Endothelial cell (in vitro differentiated cells): ENCODE measurements at regions not wholly inside any gene's neighbourhood (a gene's known extent, or its start where the extent isn't known, plus 50 kb on each side); places are given as distances from the start of the nearest gene placed in this dataset.

Source experiments
- DNase-seq: peaks from one replicate; pipeline ENCODE4 v3.0.0; 2021; ENCODE audit warnings: low spot score
- H3K27ac Mint-ChIP-seq: one replicate; pipeline ENCODE4 v1.8.0; 2021; ENCODE audit warnings: mixed read lengths, inconsistent platforms; ENCODE audit not compliant: unreplicated experiment
- H3K27me3 Mint-ChIP-seq: one replicate; pipeline ENCODE4 v1.8.0; 2021; ENCODE audit warnings: mild to moderate bottlenecking, moderate library complexity, mixed read lengths, inconsistent platforms; ENCODE audit not compliant: unreplicated experiment
- H3K36me3 Mint-ChIP-seq: one replicate; pipeline ENCODE4 v1.8.0; 2021; ENCODE audit warnings: mild to moderate bottlenecking, low read depth, mixed read lengths, inconsistent platforms; ENCODE audit not compliant: unreplicated experiment
- H3K4me1 Mint-ChIP-seq: one replicate; pipeline ENCODE4 v1.8.0; 2021; ENCODE audit warnings: mild to moderate bottlenecking, mixed read lengths, inconsistent platforms; ENCODE audit not compliant: unreplicated experiment
- H3K4me3 Mint-ChIP-seq: one replicate; pipeline ENCODE4 v1.8.0; 2021; ENCODE audit warnings: mild to moderate bottlenecking, mixed read lengths, inconsistent platforms; ENCODE audit not compliant: unreplicated experiment
- H3K9me3 Mint-ChIP-seq: one replicate; pipeline ENCODE4 v1.8.0; 2021; ENCODE audit warnings: mixed read lengths, inconsistent platforms; ENCODE audit not compliant: unreplicated experiment
- TF ChIP-seq, protein P1 (sequence below): fragments of 200-600 bp; sonication (generic); IDR thresholded peaks from one replicate; pipeline ENCODE4 v1.5.0; 2021; ENCODE audit warnings: antibody characterized with exemption; ENCODE audit not compliant: unreplicated experiment

DNA sequence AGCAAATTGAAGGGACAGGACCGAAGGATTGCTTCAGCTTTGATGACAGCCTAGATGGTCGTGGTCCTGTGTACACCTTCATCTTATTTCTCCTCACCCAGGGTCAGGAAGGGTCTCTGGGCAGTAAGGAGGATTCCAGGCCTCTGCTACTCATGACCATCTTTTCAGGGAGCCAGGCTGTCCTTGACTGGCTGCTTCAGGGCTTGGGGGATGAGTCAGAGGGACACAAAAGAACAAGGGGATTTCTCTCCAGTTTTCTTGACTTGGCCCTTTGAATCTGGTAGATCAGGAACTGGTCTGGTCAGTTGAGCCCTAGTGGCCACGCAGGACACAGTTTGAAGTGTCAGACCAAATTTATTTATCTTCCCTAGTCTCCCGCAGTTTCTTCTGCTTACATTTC, 402.1 kb upstream of the CHD6 start:
- H3K9me3 Mint-ChIP-seq: peaks cover 35% of the 10 kb centered on the region

DNA sequence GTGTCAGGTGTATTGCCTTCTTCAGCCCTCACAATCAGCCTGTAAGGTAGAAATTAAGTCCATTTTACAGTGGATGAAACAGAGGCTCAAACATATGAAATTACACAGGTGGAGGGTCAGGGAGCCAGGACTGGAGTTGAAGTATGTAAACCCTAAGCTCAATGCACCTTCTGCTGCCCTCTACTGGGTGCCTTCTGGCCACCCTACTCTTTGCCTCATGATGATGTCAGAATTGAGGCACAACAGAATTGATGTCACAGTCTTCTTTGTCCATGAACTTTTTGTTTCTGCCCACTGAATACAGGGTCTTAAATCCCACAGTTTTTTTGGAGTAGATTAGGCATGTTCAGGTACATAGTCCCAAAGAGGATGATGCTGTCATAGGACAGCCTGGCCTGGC, 400.8 kb upstream of the CHD6 start:
- no peaks in the 10 kb centered on the region for H3K36me3 Mint-ChIP-seq
- H3K9me3 Mint-ChIP-seq: peaks cover 40% of the 10 kb centered on the region
- no peaks in the 10 kb centered on the region for H3K4me1 Mint-ChIP-seq
- TF ChIP-seq, protein P1, sequence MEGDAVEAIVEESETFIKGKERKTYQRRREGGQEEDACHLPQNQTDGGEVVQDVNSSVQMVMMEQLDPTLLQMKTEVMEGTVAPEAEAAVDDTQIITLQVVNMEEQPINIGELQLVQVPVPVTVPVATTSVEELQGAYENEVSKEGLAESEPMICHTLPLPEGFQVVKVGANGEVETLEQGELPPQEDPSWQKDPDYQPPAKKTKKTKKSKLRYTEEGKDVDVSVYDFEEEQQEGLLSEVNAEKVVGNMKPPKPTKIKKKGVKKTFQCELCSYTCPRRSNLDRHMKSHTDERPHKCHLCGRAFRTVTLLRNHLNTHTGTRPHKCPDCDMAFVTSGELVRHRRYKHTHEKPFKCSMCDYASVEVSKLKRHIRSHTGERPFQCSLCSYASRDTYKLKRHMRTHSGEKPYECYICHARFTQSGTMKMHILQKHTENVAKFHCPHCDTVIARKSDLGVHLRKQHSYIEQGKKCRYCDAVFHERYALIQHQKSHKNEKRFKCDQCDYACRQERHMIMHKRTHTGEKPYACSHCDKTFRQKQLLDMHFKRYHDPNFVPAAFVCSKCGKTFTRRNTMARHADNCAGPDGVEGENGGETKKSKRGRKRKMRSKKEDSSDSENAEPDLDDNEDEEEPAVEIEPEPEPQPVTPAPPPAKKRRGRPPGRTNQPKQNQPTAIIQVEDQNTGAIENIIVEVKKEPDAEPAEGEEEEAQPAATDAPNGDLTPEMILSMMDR: no peak
- H3K4me3 Mint-ChIP-seq: no peak overlapping the region
- no peak overlapping the region for H3K27ac Mint-ChIP-seq
- no peaks in the 10 kb centered on the region for H3K27me3 Mint-ChIP-seq
- DNase-seq: no peak

More for the DNA sequence above, 402.1 kb upstream of the CHD6 start:
- Mint-ChIP-seq H3K27ac (no peak overlapping the region), H3K36me3 (no peaks in the 10 kb centered on the region), H3K4me1 (no peaks in the 10 kb centered on the region), H3K4me3 (no peak overlapping the region), H3K27me3 (no peaks in the 10 kb centered on the region)
- TF ChIP-seq, protein P1: no peak
- no peak for DNase-seq

DNA sequence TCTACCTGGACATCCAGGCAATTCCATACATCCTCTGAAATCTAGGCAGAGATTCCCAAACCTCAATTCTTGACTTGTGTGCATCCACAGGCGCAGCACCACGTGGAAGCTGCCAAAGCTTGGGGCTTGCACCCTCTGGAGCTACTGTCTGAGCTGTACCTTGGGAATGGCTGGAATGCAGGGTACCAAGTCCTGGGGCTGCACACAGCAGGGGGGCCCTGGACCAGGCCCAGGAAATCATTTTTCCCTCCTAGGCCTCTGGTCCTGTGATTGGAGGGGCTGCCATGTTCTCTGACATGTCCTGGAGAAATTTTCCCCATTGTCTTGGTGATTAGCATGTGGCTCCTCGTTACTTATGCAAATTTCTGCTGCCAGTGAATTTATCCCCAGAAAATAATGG, 391.9 kb upstream of the CHD6 start:
- DNase-seq: no peak
- H3K4me1 Mint-ChIP-seq: no peaks in the 10 kb centered on the region
- H3K9me3 Mint-ChIP-seq: peaks cover 38% of the 10 kb centered on the region
- TF ChIP-seq, protein P1: no peak
- H3K27ac Mint-ChIP-seq: no peak overlapping the region
- no peaks in the 10 kb centered on the region for H3K27me3 Mint-ChIP-seq
- peaks cover 3% of the 10 kb centered on the region for H3K36me3 Mint-ChIP-seq
- H3K4me3 Mint-ChIP-seq: no peak overlapping the region

DNA sequence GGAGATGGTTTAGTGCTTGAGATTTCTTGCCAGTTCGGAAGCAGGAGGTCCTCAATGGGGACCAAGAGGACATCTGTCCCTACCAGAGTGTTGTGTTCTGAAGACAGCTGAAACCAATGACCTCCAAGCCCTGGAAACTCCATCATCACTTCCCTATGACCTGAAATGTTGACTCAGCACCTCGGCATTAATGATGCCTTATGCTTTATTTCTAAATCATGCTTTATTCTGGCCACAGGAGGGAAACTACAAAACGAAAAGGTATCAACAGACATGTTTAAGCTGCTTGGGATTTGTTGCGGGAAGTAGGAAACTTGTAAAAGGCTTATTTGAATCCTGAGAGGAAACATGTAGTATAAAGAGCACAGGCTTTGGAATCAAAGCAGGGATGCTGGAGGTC, 389.1 kb upstream of the CHD6 start:
- Mint-ChIP-seq H3K36me3 (peaks cover 3% of the 10 kb centered on the region), H3K27me3 (no peaks in the 10 kb centered on the region), H3K9me3 (peaks cover 30% of the 10 kb centered on the region), H3K4me1 (no peaks in the 10 kb centered on the region), H3K27ac (no peak overlapping the region), H3K4me3 (no peak overlapping the region)
- DNase-seq: no peak
- TF ChIP-seq, protein P1: no peak

DNA sequence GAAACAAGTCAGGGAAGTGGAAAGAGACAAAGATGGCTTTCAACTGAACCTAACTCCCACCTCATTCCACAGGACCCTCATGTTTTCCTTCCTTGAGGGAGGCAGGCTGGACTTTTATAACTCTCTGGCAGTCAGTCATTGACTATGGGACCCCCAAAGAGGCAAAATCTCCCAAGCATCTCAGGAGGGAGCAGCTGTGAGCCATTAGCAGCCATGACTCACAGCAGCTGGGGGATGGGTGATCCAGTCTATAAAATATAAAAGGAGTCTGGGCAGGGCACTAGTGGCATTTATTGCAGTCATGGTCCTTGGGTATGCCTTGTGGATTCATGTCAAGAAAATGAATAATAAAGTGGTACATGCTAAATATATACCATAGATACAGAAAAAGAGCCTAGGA, 387.0 kb upstream of the CHD6 start:
- TF ChIP-seq, protein P1: no peak
- no peak overlapping the region for H3K27ac Mint-ChIP-seq
- no peaks in the 10 kb centered on the region for H3K4me1 Mint-ChIP-seq
- no peak for DNase-seq
- peaks cover 25% of the 10 kb centered on the region for H3K9me3 Mint-ChIP-seq
- H3K36me3 Mint-ChIP-seq: no peaks in the 10 kb centered on the region
- no peak overlapping the region for H3K4me3 Mint-ChIP-seq
- no peaks in the 10 kb centered on the region for H3K27me3 Mint-ChIP-seq
